Body of pancreas (tissue), 4 donors: ENCODE measurements at regions not wholly inside any gene's neighbourhood (a gene's known extent, or its start where the extent isn't known, plus 50 kb on each side); places are given as distances from the start of the nearest gene placed in this dataset.

Source experiments
- ATAC-seq: fragments of 150-250 bp; one replicate; pipeline ENCODE4 v1.9.1; 2016
- DNase-seq, 4 donors: peaks; one replicate each; pipeline ENCODE4 v3.0.0-alpha.2; 2019
- H3K27ac ChIP-seq, 4 donors: fragments of 200-600 bp; sonication (generic); 1 replicate in 3 of 4; 2 replicates in 1 of 4; pipeline versions ENCODE4 v1.5.1 to v1.6.1; 2016 to 2019; ENCODE audit warnings: mild to moderate bottlenecking in 1 of 4, mixed read lengths in 1 of 4, moderate library complexity in 1 of 4
- H3K27me3 ChIP-seq, 2 donors: fragments of 200-600 bp; sonication (generic); one replicate each; pipeline ENCODE4 v1.6.0; 2016; ENCODE audit warnings: mild to moderate bottlenecking in 1 of 2
- H3K36me3 ChIP-seq, 2 donors: fragments of 200-600 bp; sonication (generic); replicated peaks in 1 of 2; 2 replicates each; pipeline ENCODE4 v1.5.1; 2016; ENCODE audit warnings: low read depth in 2 of 2; ENCODE audit not compliant: insufficient read depth in 1 of 2
- H3K4me1 ChIP-seq: fragments of 200-600 bp; sonication (generic); one replicate; pipeline ENCODE4 v1.6.0; 2016
- H3K4me3 ChIP-seq, 2 donors: fragments of 200-600 bp; sonication (generic); 1 replicate in 1 of 2; 2 replicates in 1 of 2; pipeline ENCODE4 v1.5.1; 2016 to 2019
- H3K9me3 ChIP-seq, 3 donors: fragments of 200-600 bp; sonication (generic); 1 replicate in 2 of 3; 2 replicates in 1 of 3; pipeline ENCODE4 v1.5.1; 2016
- POLR2A ChIP-seq, 3 donors: fragments of 450-650 bp; IDR thresholded peaks; one replicate each; pipeline ENCODE4 v1.6.1; 2016; ENCODE audit warnings: antibody characterized with exemption in 3 of 3, mild to moderate bottlenecking in 2 of 3
- WGBS, 2 donors: methylation state at CpG; one replicate each; pipeline ENCODE4 v1.1.5; 2017; 5-methylcytosine and 5-hydroxymethylcytosine counted together
- intact Hi-C: fragments of 100-400 bp; cut with DNase I; formaldehyde crosslinking; loops from one replicate; pipeline ENCODE4 v1.15.1; 2023
- TF ChIP-seq, protein P1 (sequence below), 7 experiments: fragments of 450-650 bp in 4 of 7; fragments of 200-600 bp in 3 of 7; sonication (generic) in 3 of 7; IDR thresholded peaks; one replicate each; pipeline ENCODE4 v1.5.1; 2016 to 2019; ENCODE audit warnings: antibody characterized with exemption in 7 of 7

- 95 to 100% methylated on average over 3 to 7 of the region's 7 CpGs for WGBS, 2 donors
- intact Hi-C loops, result no loop called here
- H3K36me3 ChIP-seq, result no peaks in the 10 kb centered on the region
Measured at GRCh38 chr22:26884921-26885320, 227.5 kb downstream of the MIAT start.

GRCh38 chr22:26885441-26886261 is 228.3 kb downstream of the MIAT start:
- no peak for TF ChIP-seq POLR2A (IDR thresholded peaks at IDR 0.05)
- TF ChIP-seq, protein P1, sequence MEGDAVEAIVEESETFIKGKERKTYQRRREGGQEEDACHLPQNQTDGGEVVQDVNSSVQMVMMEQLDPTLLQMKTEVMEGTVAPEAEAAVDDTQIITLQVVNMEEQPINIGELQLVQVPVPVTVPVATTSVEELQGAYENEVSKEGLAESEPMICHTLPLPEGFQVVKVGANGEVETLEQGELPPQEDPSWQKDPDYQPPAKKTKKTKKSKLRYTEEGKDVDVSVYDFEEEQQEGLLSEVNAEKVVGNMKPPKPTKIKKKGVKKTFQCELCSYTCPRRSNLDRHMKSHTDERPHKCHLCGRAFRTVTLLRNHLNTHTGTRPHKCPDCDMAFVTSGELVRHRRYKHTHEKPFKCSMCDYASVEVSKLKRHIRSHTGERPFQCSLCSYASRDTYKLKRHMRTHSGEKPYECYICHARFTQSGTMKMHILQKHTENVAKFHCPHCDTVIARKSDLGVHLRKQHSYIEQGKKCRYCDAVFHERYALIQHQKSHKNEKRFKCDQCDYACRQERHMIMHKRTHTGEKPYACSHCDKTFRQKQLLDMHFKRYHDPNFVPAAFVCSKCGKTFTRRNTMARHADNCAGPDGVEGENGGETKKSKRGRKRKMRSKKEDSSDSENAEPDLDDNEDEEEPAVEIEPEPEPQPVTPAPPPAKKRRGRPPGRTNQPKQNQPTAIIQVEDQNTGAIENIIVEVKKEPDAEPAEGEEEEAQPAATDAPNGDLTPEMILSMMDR (IDR thresholded peaks at IDR 0.05), result no peak
- Histone ChIP-seq H3K27me3 (no peaks in the 10 kb centered on the region), H3K4me3 (no peak overlapping the region), H3K4me1 (no peaks in the 10 kb centered on the region), H3K27ac (no peak overlapping the region), H3K36me3 (no peaks in the 10 kb centered on the region), H3K9me3 (no peaks in the 10 kb centered on the region)
- ATAC-seq (no peak), DNase-seq (no peak)
- WGBS, 2 donors, result 51 to 80% methylated on average over 1 to 2 of the region's 2 CpGs
- intact Hi-C loops, result no loop called here

More at GRCh38 chr22:26884921-26885320, 227.5 kb downstream of the MIAT start:
- H3K27ac ChIP-seq, result no peak overlapping the region
- no peaks in the 10 kb centered on the region for H3K27me3 ChIP-seq
- no peak for DNase-seq
- H3K4me3 ChIP-seq, result no peak overlapping the region
- no peak for ATAC-seq
- TF ChIP-seq POLR2A (IDR thresholded peaks at IDR 0.05), result no peak
- TF ChIP-seq, protein P1 (IDR thresholded peaks at IDR 0.05), result no peak
- no peaks in the 10 kb centered on the region for H3K4me1 ChIP-seq
- no peaks in the 10 kb centered on the region for H3K9me3 ChIP-seq

- Histone ChIP-seq H3K36me3 (no peaks in the 10 kb centered on the region), H3K4me3 (no peak overlapping the region), H3K9me3 (no peaks in the 10 kb centered on the region), H3K4me1 (peaks cover 4% of the 10 kb centered on the region), H3K27me3 (no peaks in the 10 kb centered on the region), H3K27ac (no peak overlapping the region)
- ATAC-seq (no peak), DNase-seq (no peak)
- intact Hi-C loops, result no loop called here
- 65 to 67% methylated on average over 6 of the region's 6 CpGs for WGBS, 2 donors
- TF ChIP-seq, protein P1 (IDR thresholded peaks at IDR 0.05), result no peak
- TF ChIP-seq POLR2A (IDR thresholded peaks at IDR 0.05), result no peak
Measured at GRCh38 chr22:26887456-26887855, 230.1 kb downstream of the MIAT start.

DNA sequence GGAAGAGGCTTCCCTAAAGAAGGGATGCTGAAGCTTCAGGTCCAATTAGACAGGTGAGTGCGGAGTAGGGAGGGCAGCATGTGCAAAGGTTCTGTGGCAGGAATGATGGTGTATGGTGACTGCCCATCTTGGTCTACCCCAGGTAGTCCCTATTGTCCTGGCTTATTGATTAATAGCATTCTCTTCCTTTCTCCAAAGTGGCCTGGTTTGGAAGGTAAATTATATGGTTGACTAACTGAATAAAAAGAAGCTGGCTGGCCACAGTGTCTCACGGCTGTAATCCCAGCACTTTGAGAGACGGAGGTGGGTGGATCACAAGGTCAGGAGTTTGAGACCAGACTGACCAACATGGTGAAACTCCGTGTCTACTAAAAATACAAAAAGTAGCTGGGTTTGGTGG is 230.5 kb downstream of the MIAT start:
- intact Hi-C loops, result no loop called here
- DNase-seq (no peak), ATAC-seq (no peak)
- Histone ChIP-seq H3K4me3 (no peak overlapping the region), H3K9me3 (no peaks in the 10 kb centered on the region), H3K27ac (no peak overlapping the region), H3K36me3 (no peaks in the 10 kb centered on the region), H3K27me3 (no peaks in the 10 kb centered on the region), H3K4me1 (peaks cover 9% of the 10 kb centered on the region)
- 68 to 71% methylated on average over 4 of the region's 4 CpGs for WGBS, 2 donors
- TF ChIP-seq, protein P1 (IDR thresholded peaks at IDR 0.05), result no peak
- TF ChIP-seq POLR2A (IDR thresholded peaks at IDR 0.05), result no peak

- no peaks in the 10 kb centered on the region for H3K9me3 ChIP-seq
- peaks cover 9% of the 10 kb centered on the region for H3K4me1 ChIP-seq
- H3K4me3 ChIP-seq, result no peak overlapping the region
- no peak for TF ChIP-seq POLR2A (IDR thresholded peaks at IDR 0.05)
- TF ChIP-seq, protein P1 (IDR thresholded peaks at IDR 0.05), result no peak
- intact Hi-C loops, result no loop called here
- 91 to 94% methylated on average over 8 of the region's 8 CpGs for WGBS, 2 donors
- H3K27me3 ChIP-seq, result no peaks in the 10 kb centered on the region
- ATAC-seq (no peak), DNase-seq (no peak)
- no peaks in the 10 kb centered on the region for H3K36me3 ChIP-seq
- H3K27ac ChIP-seq, result no peak overlapping the region
Measured at GRCh38 chr22:26888887-26889286, 231.5 kb downstream of the MIAT start.
